ENCODE measurements at regions not wholly inside any gene's neighbourhood (a gene's known extent, or its start where the extent isn't known, plus 50 kb on each side); places are given as distances from the start of the nearest gene placed in this dataset.

DNA sequence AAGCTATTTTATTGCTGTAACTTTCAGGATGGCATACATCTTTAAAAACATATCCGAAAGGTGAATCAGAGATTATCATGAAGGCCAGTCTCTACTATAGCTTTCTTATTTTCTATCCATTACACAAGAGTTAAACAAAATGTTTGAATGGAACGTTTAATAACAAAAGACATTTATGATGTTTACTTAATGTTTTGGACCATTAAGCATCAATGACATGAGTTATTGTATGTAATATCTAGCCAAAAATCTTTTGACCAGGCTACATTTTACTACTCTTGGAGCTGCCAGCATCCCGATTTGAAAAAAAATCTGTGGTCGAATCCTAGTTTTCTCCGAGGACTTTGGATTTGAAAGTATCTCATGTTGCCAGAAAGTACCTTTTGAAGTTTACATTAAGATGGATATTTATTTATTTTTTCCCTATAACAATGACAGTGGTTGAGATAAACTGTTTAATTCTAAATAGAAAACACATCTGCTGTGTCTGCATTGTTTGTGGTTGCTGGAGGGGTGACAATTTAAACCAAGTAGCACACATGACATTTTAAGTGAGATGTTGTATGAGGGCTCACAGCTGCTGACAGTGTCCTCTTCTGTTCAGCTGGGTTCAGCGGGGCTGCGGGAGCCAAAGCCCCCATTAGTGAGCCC, 293.7 kb upstream of the TCF21 start:
- Histone ChIP-seq H3K4me1 (ENCODE audit: control insufficient read depth in 1 of 2, insufficient read depth in 2 of 2, low read depth in 1 of 2, low read length in 1 of 2) (no peaks in the 10 kb centered on the region), H3K4me3 (ENCODE audit: low read depth in 2 of 2, low read length in 1 of 2) (no peak overlapping the region), H3K27ac (ENCODE audit: low read depth in 2 of 2, low read length in 1 of 2) (no peak overlapping the region), H2AFZ (ENCODE audit: low read depth) (no peak overlapping the region), H3K4me2 (no peak overlapping the region), H3K9ac (no peak overlapping the region), H3K9me2 (no peaks in the 10 kb centered on the region), H3F3A (replicated peaks; ENCODE audit: insufficient read depth) (no peaks in the 10 kb centered on the region), H3K27me3 (ENCODE audit: insufficient read depth) (no peaks in the 10 kb centered on the region; the same call in 1 of the 2 replicates), H3K36me3 (replicated peaks in 1 of 2; ENCODE audit: control insufficient read depth in 1 of 2, insufficient read depth in 2 of 2, low read length in 1 of 2) (no peaks in the 10 kb centered on the region), H3K79me2 (ENCODE audit: insufficient read depth) (no peaks in the 10 kb centered on the region), H4K20me1 (ENCODE audit: insufficient read depth) (no peaks in the 10 kb centered on the region), H3K9me3 (no peaks in the 10 kb centered on the region)
- ChIA-PET CTCF (interaction anchor here (1.1 kb wide), 1 partner anchor 17 kb away, joined by 3 read pairs; no protein-coding TSS in a partner anchor), POLR2A (no interaction called here)
- WGBS (ENCODE audit: low lambda C conversion rate) = 13% methylated on average over 7 of the region's 7 CpGs
- no peak for DNase-seq
- TF ChIP-seq POLR2AphosphoS5 (IDR thresholded peaks at IDR 0.05; ENCODE audit: low read depth, low read length) (no peak), FOXJ3 (CRISPR knock-in tag; IDR thresholded peaks at IDR 0.05) (no peak), RCOR1 (IDR thresholded peaks at IDR 0.05; ENCODE audit: low read length) (no peak), GABPA (IDR thresholded peaks at IDR 0.05; ENCODE audit: low read depth) (no peak), NRF1 (IDR thresholded peaks at IDR 0.05; ENCODE audit: low read depth, low read length) (no peak)

- ChIA-PET POLR2A (no interaction called here), CTCF (no interaction called here)
- Histone ChIP-seq H3F3A (replicated peaks; ENCODE audit: insufficient read depth) (no peaks in the 10 kb centered on the region), H4K20me1 (ENCODE audit: insufficient read depth) (no peaks in the 10 kb centered on the region), H3K79me2 (ENCODE audit: insufficient read depth) (no peaks in the 10 kb centered on the region), H3K9me2 (no peaks in the 10 kb centered on the region), H3K27ac (ENCODE audit: low read depth in 2 of 2, low read length in 1 of 2) (no peak overlapping the region), H3K4me2 (no peak overlapping the region), H3K36me3 (replicated peaks in 1 of 2; ENCODE audit: control insufficient read depth in 1 of 2, insufficient read depth in 2 of 2, low read length in 1 of 2) (no peaks in the 10 kb centered on the region), H3K4me1 (ENCODE audit: control insufficient read depth in 1 of 2, insufficient read depth in 2 of 2, low read depth in 1 of 2, low read length in 1 of 2) (no peaks in the 10 kb centered on the region), H3K9me3 (no peaks in the 10 kb centered on the region), H3K4me3 (ENCODE audit: low read depth in 2 of 2, low read length in 1 of 2) (no peak overlapping the region), H3K9ac (no peak overlapping the region), H3K27me3 (ENCODE audit: insufficient read depth) (no peaks in the 10 kb centered on the region), H2AFZ (ENCODE audit: low read depth) (no peak overlapping the region)
- TF ChIP-seq MXI1 (IDR thresholded peaks at IDR 0.05; ENCODE audit: low read depth, low read length) (no peak), EP300 (IDR thresholded peaks at IDR 0.05; ENCODE audit: borderline replicate concordance in 1 of 2, low read depth in 1 of 2, low read length in 1 of 2) (no peak), TAF1 (IDR thresholded peaks at IDR 0.05; ENCODE audit: borderline replicate concordance, low read depth, low read length) (no peak), FOXM1 (IDR thresholded peaks at IDR 0.05; ENCODE audit: low read depth) (no peak), ELF1 (IDR thresholded peaks at IDR 0.05) (no peak), GATA2 (CRISPR knock-in tag; IDR thresholded peaks at IDR 0.05) (no peak), GABPA (IDR thresholded peaks at IDR 0.05; ENCODE audit: low read depth) (no peak), RXRA (IDR thresholded peaks at IDR 0.05; ENCODE audit: borderline replicate concordance, low read depth) (no peak), ZBTB33 (IDR thresholded peaks at IDR 0.05; ENCODE audit: borderline replicate concordance, low read depth) (no peak), TCF12 (IDR thresholded peaks at IDR 0.05) (no peak), POLR2AphosphoS5 (IDR thresholded peaks at IDR 0.05; ENCODE audit: low read depth, low read length) (no peak), CTCF (IDR thresholded peaks at IDR 0.05) (no peak)
- TF ChIP-seq, protein P1, sequence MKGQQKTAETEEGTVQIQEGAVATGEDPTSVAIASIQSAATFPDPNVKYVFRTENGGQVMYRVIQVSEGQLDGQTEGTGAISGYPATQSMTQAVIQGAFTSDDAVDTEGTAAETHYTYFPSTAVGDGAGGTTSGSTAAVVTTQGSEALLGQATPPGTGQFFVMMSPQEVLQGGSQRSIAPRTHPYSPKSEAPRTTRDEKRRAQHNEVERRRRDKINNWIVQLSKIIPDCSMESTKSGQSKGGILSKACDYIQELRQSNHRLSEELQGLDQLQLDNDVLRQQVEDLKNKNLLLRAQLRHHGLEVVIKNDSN (IDR thresholded peaks at IDR 0.05; ENCODE audit: borderline replicate concordance, low read depth) = no peak
- TF ChIP-seq, protein P2, sequence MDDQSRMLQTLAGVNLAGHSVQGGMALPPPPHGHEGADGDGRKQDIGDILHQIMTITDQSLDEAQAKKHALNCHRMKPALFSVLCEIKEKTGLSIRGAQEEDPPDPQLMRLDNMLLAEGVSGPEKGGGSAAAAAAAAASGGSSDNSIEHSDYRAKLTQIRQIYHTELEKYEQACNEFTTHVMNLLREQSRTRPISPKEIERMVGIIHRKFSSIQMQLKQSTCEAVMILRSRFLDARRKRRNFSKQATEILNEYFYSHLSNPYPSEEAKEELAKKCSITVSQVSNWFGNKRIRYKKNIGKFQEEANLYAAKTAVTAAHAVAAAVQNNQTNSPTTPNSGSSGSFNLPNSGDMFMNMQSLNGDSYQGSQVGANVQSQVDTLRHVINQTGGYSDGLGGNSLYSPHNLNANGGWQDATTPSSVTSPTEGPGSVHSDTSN (IDR thresholded peaks at IDR 0.05) = no peak
- no peak for DNase-seq
- 3% methylated on average over 3 of the region's 3 CpGs for WGBS (ENCODE audit: low lambda C conversion rate)
Measured at GRCh38 chr6:133606852-133607251, 282.1 kb upstream of the TCF21 start.
